Dendritic cell treated with granulocyte-macrophage colony-stimulating factor and Interleukin-4, amounts not matched to agents 40 ng/mL and 50 ng/mL, for 4 days (primary cell): ENCODE measurements at regions not wholly inside any gene's neighbourhood (a gene's known extent, or its start where the extent isn't known, plus 50 kb on each side); places are given as distances from the start of the nearest gene placed in this dataset.

Source experiments
- H3K27ac Mint-ChIP-seq: one replicate; pipeline ENCODE4 v1.8.0; 2022; ENCODE audit warnings: mild to moderate bottlenecking, mixed read lengths
- H3K27me3 Mint-ChIP-seq: one replicate; pipeline ENCODE4 v1.8.0; 2022; ENCODE audit warnings: mild to moderate bottlenecking, mixed read lengths
- H3K36me3 Mint-ChIP-seq: one replicate; pipeline ENCODE4 v1.8.0; 2022; ENCODE audit warnings: low read depth, mixed read lengths
- H3K4me1 Mint-ChIP-seq: one replicate; pipeline ENCODE4 v1.8.0; 2022; ENCODE audit warnings: low read depth, mixed read lengths
- H3K4me3 Mint-ChIP-seq: one replicate; pipeline ENCODE4 v1.8.0; 2022; ENCODE audit warnings: mild to moderate bottlenecking, moderate library complexity, mixed read lengths
- H3K9me3 Mint-ChIP-seq: one replicate; pipeline ENCODE4 v1.8.0; 2022; ENCODE audit warnings: mixed read lengths
- intact Hi-C: fragments of 100-400 bp; cut with micrococcal nuclease; formaldehyde crosslinking; loops from one replicate; pipeline ENCODE4 v1.15.0; 2022

GRCh38 chr1:191222206-191222605 is 744.5 kb upstream of the BRINP3 start:
- H3K27ac Mint-ChIP-seq = no peak overlapping the region

GRCh38 chr1:191240925-191241324 is 763.3 kb upstream of the BRINP3 start:
- Mint-ChIP-seq H3K27me3 (no peaks in the 10 kb centered on the region), H3K4me3 (no peak overlapping the region), H3K36me3 (no peaks in the 10 kb centered on the region), H3K27ac (no peak overlapping the region), H3K9me3 (peaks cover 15% of the 10 kb centered on the region), H3K4me1 (no peaks in the 10 kb centered on the region)
- intact Hi-C loops = no loop called here

More at GRCh38 chr1:191222206-191222605, 744.5 kb upstream of the BRINP3 start:
- no peaks in the 10 kb centered on the region for H3K4me1 Mint-ChIP-seq
- intact Hi-C loops = no loop called here
- no peaks in the 10 kb centered on the region for H3K36me3 Mint-ChIP-seq
- peaks cover 20% of the 10 kb centered on the region for H3K9me3 Mint-ChIP-seq
- no peaks in the 10 kb centered on the region for H3K27me3 Mint-ChIP-seq
- H3K4me3 Mint-ChIP-seq = no peak overlapping the region

- H3K36me3 Mint-ChIP-seq = no peaks in the 10 kb centered on the region
- peaks cover 4% of the 10 kb centered on the region for H3K4me1 Mint-ChIP-seq
- intact Hi-C loops = no loop called here
- no peak overlapping the region for H3K4me3 Mint-ChIP-seq
- peaks cover 39% of the 10 kb centered on the region for H3K9me3 Mint-ChIP-seq
- no peak overlapping the region for H3K27ac Mint-ChIP-seq
- no peaks in the 10 kb centered on the region for H3K27me3 Mint-ChIP-seq
Measured at GRCh38 chr1:191255354-191256054, 777.8 kb upstream of the BRINP3 start.

- Mint-ChIP-seq H3K27ac (no peak overlapping the region), H3K9me3 (peaks cover 39% of the 10 kb centered on the region), H3K27me3 (no peaks in the 10 kb centered on the region), H3K4me3 (no peak overlapping the region), H3K4me1 (peaks cover 6% of the 10 kb centered on the region), H3K36me3 (no peaks in the 10 kb centered on the region)
- intact Hi-C loops = no loop called here
Measured at GRCh38 chr1:191256917-191257316, 779.3 kb upstream of the BRINP3 start.

- no peak overlapping the region for H3K27ac Mint-ChIP-seq
- intact Hi-C loops = no loop called here
- no peak overlapping the region for H3K4me3 Mint-ChIP-seq
- H3K36me3 Mint-ChIP-seq = no peaks in the 10 kb centered on the region
- peaks cover 6% of the 10 kb centered on the region for H3K4me1 Mint-ChIP-seq
- H3K9me3 Mint-ChIP-seq = peaks cover 11% of the 10 kb centered on the region
- H3K27me3 Mint-ChIP-seq = no peaks in the 10 kb centered on the region
Measured at GRCh38 chr1:191260056-191260455, 782.4 kb upstream of the BRINP3 start.

GRCh38 chr1:191261111-191261510 is 783.4 kb upstream of the BRINP3 start:
- H3K27me3 Mint-ChIP-seq = no peaks in the 10 kb centered on the region
- H3K27ac Mint-ChIP-seq = no peak overlapping the region
- H3K36me3 Mint-ChIP-seq = no peaks in the 10 kb centered on the region
- H3K4me3 Mint-ChIP-seq = no peak overlapping the region
- H3K4me1 Mint-ChIP-seq = peaks cover 6% of the 10 kb centered on the region
- H3K9me3 Mint-ChIP-seq = no peaks in the 10 kb centered on the region
- intact Hi-C loops = no loop called here

- no peaks in the 10 kb centered on the region for H3K27me3 Mint-ChIP-seq
Measured at GRCh38 chr1:191279266-191279800, 801.7 kb upstream of the BRINP3 start.

GRCh38 chr1:191284175-191284574 is 806.5 kb upstream of the BRINP3 start:
- Mint-ChIP-seq H3K36me3 (no peaks in the 10 kb centered on the region), H3K27me3 (no peaks in the 10 kb centered on the region), H3K4me1 (no peaks in the 10 kb centered on the region), H3K9me3 (peaks cover 35% of the 10 kb centered on the region), H3K27ac (no peak overlapping the region), H3K4me3 (no peak overlapping the region)
- intact Hi-C loops = no loop called here

More at GRCh38 chr1:191279266-191279800, 801.7 kb upstream of the BRINP3 start:
- Mint-ChIP-seq H3K4me3 (no peak overlapping the region), H3K9me3 (peaks cover 38% of the 10 kb centered on the region), H3K27ac (no peak overlapping the region), H3K36me3 (no peaks in the 10 kb centered on the region), H3K4me1 (no peaks in the 10 kb centered on the region)
- intact Hi-C loops = no loop called here

- no peaks in the 10 kb centered on the region for H3K27me3 Mint-ChIP-seq
- H3K4me1 Mint-ChIP-seq = no peaks in the 10 kb centered on the region
- no peak overlapping the region for H3K4me3 Mint-ChIP-seq
- H3K36me3 Mint-ChIP-seq = no peaks in the 10 kb centered on the region
- no peak overlapping the region for H3K27ac Mint-ChIP-seq
- peaks cover 17% of the 10 kb centered on the region for H3K9me3 Mint-ChIP-seq
- intact Hi-C loops = no loop called here
Measured at GRCh38 chr1:191290441-191290840, 812.8 kb upstream of the BRINP3 start.

GRCh38 chr1:191305370-191305769 is 827.7 kb upstream of the BRINP3 start:
- Mint-ChIP-seq H3K9me3 (peaks cover 58% of the 10 kb centered on the region), H3K4me3 (no peak overlapping the region), H3K4me1 (no peaks in the 10 kb centered on the region), H3K27me3 (no peaks in the 10 kb centered on the region), H3K36me3 (no peaks in the 10 kb centered on the region), H3K27ac (no peak overlapping the region)
- intact Hi-C loops = no loop called here

- no peaks in the 10 kb centered on the region for H3K36me3 Mint-ChIP-seq
- H3K4me3 Mint-ChIP-seq = no peak overlapping the region
- peaks cover 45% of the 10 kb centered on the region for H3K9me3 Mint-ChIP-seq
- H3K4me1 Mint-ChIP-seq = no peaks in the 10 kb centered on the region
- no peaks in the 10 kb centered on the region for H3K27me3 Mint-ChIP-seq
- intact Hi-C loops = no loop called here
- no peak overlapping the region for H3K27ac Mint-ChIP-seq
Measured at GRCh38 chr1:191306916-191307315, 829.3 kb upstream of the BRINP3 start.

- H3K9me3 Mint-ChIP-seq = no peaks in the 10 kb centered on the region
- no peaks in the 10 kb centered on the region for H3K4me1 Mint-ChIP-seq
- no peaks in the 10 kb centered on the region for H3K36me3 Mint-ChIP-seq
- intact Hi-C loops = no loop called here
- no peaks in the 10 kb centered on the region for H3K27me3 Mint-ChIP-seq
- H3K27ac Mint-ChIP-seq = no peak overlapping the region
- no peak overlapping the region for H3K4me3 Mint-ChIP-seq
Measured at GRCh38 chr1:191320062-191320461, 838.2 kb upstream of the RGS18 start.

- Mint-ChIP-seq H3K9me3 (no peaks in the 10 kb centered on the region), H3K4me1 (no peaks in the 10 kb centered on the region), H3K4me3 (no peak overlapping the region), H3K27me3 (no peaks in the 10 kb centered on the region), H3K36me3 (no peaks in the 10 kb centered on the region), H3K27ac (no peak overlapping the region)
- intact Hi-C loops = no loop called here
Measured at GRCh38 chr1:191327868-191328267, 830.4 kb upstream of the RGS18 start.

- intact Hi-C loops = no loop called here
- Mint-ChIP-seq H3K36me3 (no peaks in the 10 kb centered on the region), H3K4me1 (no peaks in the 10 kb centered on the region), H3K4me3 (no peak overlapping the region), H3K27ac (no peak overlapping the region), H3K27me3 (no peaks in the 10 kb centered on the region), H3K9me3 (peaks cover 21% of the 10 kb centered on the region)
Measured at GRCh38 chr1:191343816-191344215, 814.4 kb upstream of the RGS18 start.

GRCh38 chr1:191346381-191346780 is 811.9 kb upstream of the RGS18 start:
- Mint-ChIP-seq H3K9me3 (peaks cover 30% of the 10 kb centered on the region), H3K4me1 (no peaks in the 10 kb centered on the region), H3K4me3 (no peak overlapping the region), H3K36me3 (no peaks in the 10 kb centered on the region), H3K27ac (no peak overlapping the region), H3K27me3 (no peaks in the 10 kb centered on the region)
- intact Hi-C loops = no loop called here
